ENCODE measurements at regions not wholly inside any gene's neighbourhood (a gene's known extent, or its start where the extent isn't known, plus 50 kb on each side); places are given as distances from the start of the nearest gene placed in this dataset.

- TF ChIP-seq, protein P1, sequence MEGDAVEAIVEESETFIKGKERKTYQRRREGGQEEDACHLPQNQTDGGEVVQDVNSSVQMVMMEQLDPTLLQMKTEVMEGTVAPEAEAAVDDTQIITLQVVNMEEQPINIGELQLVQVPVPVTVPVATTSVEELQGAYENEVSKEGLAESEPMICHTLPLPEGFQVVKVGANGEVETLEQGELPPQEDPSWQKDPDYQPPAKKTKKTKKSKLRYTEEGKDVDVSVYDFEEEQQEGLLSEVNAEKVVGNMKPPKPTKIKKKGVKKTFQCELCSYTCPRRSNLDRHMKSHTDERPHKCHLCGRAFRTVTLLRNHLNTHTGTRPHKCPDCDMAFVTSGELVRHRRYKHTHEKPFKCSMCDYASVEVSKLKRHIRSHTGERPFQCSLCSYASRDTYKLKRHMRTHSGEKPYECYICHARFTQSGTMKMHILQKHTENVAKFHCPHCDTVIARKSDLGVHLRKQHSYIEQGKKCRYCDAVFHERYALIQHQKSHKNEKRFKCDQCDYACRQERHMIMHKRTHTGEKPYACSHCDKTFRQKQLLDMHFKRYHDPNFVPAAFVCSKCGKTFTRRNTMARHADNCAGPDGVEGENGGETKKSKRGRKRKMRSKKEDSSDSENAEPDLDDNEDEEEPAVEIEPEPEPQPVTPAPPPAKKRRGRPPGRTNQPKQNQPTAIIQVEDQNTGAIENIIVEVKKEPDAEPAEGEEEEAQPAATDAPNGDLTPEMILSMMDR (IDR thresholded peaks at IDR 0.05), result no peak
- Mint-ChIP-seq H3K9me3 (no peaks in the 10 kb centered on the region), H3K27ac (no peak overlapping the region), H3K4me3 (no peak overlapping the region), H3K27me3 (peaks cover 7% of the 10 kb centered on the region), H3K36me3 (ENCODE audit: low read depth) (no peaks in the 10 kb centered on the region), H3K4me1 (no peaks in the 10 kb centered on the region)
- CTCF ChIA-PET, result no interaction called here
- ATAC-seq (ENCODE audit: low read depth) (no peak), DNase-seq (no peak)
- intact Hi-C loops (cut with micrococcal nuclease), result no loop called here
- POLR2A ChIA-PET, result interaction anchor here (0.7 kb wide), 1 partner anchor 667 kb away, joined by 4 read pairs; no protein-coding TSS in a partner anchor
Observed at GRCh38 chr6:15166121-15166520, 79.7 kb upstream of the JARID2 start.

DNA sequence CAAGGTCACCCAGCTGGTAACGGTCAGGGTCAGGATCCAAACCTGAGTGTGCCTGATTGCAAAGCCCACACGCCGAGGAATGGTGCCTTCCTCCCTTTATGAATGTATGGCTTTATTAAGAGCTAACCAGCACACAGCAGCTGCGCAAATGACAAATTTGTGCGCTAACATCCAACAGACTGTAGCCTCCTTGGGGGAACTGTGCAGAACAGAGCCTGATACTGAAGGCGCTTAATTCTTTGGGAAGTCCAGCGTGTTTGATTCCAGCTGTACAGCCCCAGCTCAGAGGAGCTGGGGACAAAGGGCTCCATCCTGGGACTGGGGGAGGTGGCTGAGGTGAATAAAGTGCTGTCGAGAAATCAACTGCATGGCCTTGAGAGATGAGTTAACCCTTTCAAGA, 75.7 kb upstream of the JARID2 start:
- ATAC-seq (ENCODE audit: low read depth), result no peak
- POLR2A ChIA-PET, result no interaction called here
- peaks cover 7% of the 10 kb centered on the region for H3K27me3 Mint-ChIP-seq
- TF ChIP-seq, protein P1 (IDR thresholded peaks at IDR 0.05), result no peak
- H3K36me3 Mint-ChIP-seq (ENCODE audit: low read depth), result no peaks in the 10 kb centered on the region
- H3K9me3 Mint-ChIP-seq, result no peaks in the 10 kb centered on the region
- DNase-seq, result no peak
- H3K27ac Mint-ChIP-seq, result no peak overlapping the region
- H3K4me1 Mint-ChIP-seq, result no peaks in the 10 kb centered on the region
- intact Hi-C loops (cut with micrococcal nuclease), result no loop called here
- H3K4me3 Mint-ChIP-seq, result no peak overlapping the region
- CTCF ChIA-PET, result no interaction called here

DNA sequence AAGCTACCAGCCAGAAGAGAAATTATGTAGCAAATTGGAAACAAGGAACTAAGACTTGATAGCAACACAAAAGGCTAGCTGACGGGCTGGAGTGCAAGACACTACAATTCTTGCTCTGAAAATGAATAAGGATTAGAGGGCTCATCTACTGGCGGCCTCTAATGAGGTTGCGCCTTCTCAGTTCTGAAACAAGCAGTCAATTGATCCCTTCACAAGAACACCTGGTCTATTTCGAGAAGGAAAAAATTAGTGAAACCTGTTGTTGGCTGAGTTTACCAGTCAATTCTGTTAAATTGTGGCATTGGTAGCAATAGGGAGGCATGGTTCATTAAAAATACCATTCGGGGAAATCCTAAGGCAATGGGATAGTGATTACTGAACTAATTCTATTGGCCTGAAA, 74.8 kb upstream of the JARID2 start:
- Mint-ChIP-seq H3K27me3 (peaks cover 7% of the 10 kb centered on the region), H3K36me3 (ENCODE audit: low read depth) (no peaks in the 10 kb centered on the region), H3K27ac (no peak overlapping the region), H3K4me1 (no peaks in the 10 kb centered on the region), H3K4me3 (no peak overlapping the region), H3K9me3 (no peaks in the 10 kb centered on the region)
- DNase-seq, result no peak
- ChIA-PET POLR2A (no interaction called here), CTCF (no interaction called here)
- no peak for ATAC-seq (ENCODE audit: low read depth)
- intact Hi-C loops (cut with micrococcal nuclease), result no loop called here
- TF ChIP-seq, protein P1 (IDR thresholded peaks at IDR 0.05), result no peak

DNA sequence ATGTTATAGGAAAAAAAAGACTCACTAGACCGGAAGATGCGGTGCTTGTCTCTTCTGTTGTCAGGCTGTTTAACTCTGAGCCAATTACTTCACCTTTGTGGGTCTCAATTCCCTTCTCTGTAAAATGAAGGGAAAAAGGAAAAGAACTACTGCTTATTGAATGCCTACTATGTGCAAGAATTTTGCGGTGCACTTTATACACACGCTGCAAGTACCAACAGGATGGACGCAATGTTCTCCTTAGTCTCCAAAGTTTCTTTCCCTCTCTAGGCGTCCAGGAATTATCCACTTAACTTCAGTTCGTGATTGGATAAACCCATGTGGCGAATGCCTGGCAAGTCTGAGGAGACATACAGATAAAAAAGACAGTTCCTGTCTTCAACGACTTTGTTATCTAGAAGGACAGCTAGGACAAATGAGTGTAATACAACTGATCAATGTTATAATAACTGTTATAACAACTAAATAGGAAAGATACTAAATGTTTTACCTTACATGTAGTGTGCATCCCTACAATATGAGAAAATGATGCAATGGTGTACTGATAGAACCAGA, 69.0 kb upstream of the JARID2 start:
- TF ChIP-seq, protein P1 (IDR thresholded peaks at IDR 0.05), result no peak
- CTCF ChIA-PET, result no interaction called here
- H3K27ac Mint-ChIP-seq, result no peak overlapping the region
- H3K4me1 Mint-ChIP-seq, result no peaks in the 10 kb centered on the region
- no peaks in the 10 kb centered on the region for H3K9me3 Mint-ChIP-seq
- no peak overlapping the region for H3K4me3 Mint-ChIP-seq
- DNase-seq (no peak), ATAC-seq (ENCODE audit: low read depth) (no peak)
- no peaks in the 10 kb centered on the region for H3K27me3 Mint-ChIP-seq
- H3K36me3 Mint-ChIP-seq (ENCODE audit: low read depth), result no peaks in the 10 kb centered on the region
- intact Hi-C loops (cut with micrococcal nuclease), result no loop called here
- POLR2A ChIA-PET, result no interaction called here

- Mint-ChIP-seq H3K4me3 (no peak overlapping the region), H3K36me3 (ENCODE audit: low read depth) (no peaks in the 10 kb centered on the region), H3K27ac (no peak overlapping the region), H3K9me3 (no peaks in the 10 kb centered on the region), H3K27me3 (no peaks in the 10 kb centered on the region), H3K4me1 (peaks cover 12% of the 10 kb centered on the region)
- ChIA-PET CTCF (no interaction called here), POLR2A (no interaction called here)
- intact Hi-C loops (cut with micrococcal nuclease), result loop anchor here (1.0 to 5.0 kb wide), 2 partner anchors 33 to 438 kb away; no protein-coding TSS in a partner anchor
- TF ChIP-seq, protein P1 (IDR thresholded peaks at IDR 0.05), result no peak
- DNase-seq, result no peak
- ATAC-seq (ENCODE audit: low read depth), result no peak
Observed at GRCh38 chr6:15183979-15184378, 61.9 kb upstream of the JARID2 start.

All from activated B cell treated with CpG ODN at 0.5 μM for 24 hours (primary cell).